DOHH2 (cell line): ENCODE measurements at regions not wholly inside any gene's neighbourhood (a gene's known extent, or its start where the extent isn't known, plus 50 kb on each side); places are given as distances from the start of the nearest gene placed in this dataset.

Experiments
- EZH2phosphoT487 ChIP-seq: fragments of 200-600 bp; sonication (generic); IDR thresholded peaks from 2 replicates; pipeline ENCODE4 v1.6.1; 2017; ENCODE audit warnings: borderline replicate concordance, mild to moderate bottlenecking, antibody characterized with exemption, low read length, moderate library complexity, mixed read lengths
- TF ChIP-seq, protein P1 (sequence below): fragments of 200-600 bp; sonication (generic); IDR thresholded peaks from one replicate; pipeline ENCODE4 v1.5.1; 2014; ENCODE audit warnings: antibody characterized with exemption, mild to moderate bottlenecking, low read depth, low read length; ENCODE audit not compliant: poor library complexity, severe bottlenecking

DNA sequence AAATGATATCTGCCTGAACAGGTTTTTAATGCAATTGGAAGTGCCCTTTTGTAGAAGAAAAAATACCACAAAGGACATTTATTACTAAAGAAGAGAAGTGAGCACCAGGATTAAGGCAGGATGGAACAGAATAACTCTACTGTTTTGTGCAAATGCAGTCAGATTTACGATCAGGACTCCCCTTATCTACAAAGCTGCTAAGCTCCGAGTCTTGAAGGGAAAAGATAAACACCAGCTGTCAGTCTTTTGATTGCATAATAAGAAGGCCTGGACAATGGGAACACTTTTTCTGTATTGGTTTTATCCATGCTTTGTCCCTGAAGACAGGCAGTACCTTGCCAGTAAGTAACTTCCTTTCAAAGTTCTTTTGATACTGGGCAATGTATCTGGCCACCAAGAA, 797.9 kb upstream of the SLC35B3 start:
- TF ChIP-seq, protein P1, sequence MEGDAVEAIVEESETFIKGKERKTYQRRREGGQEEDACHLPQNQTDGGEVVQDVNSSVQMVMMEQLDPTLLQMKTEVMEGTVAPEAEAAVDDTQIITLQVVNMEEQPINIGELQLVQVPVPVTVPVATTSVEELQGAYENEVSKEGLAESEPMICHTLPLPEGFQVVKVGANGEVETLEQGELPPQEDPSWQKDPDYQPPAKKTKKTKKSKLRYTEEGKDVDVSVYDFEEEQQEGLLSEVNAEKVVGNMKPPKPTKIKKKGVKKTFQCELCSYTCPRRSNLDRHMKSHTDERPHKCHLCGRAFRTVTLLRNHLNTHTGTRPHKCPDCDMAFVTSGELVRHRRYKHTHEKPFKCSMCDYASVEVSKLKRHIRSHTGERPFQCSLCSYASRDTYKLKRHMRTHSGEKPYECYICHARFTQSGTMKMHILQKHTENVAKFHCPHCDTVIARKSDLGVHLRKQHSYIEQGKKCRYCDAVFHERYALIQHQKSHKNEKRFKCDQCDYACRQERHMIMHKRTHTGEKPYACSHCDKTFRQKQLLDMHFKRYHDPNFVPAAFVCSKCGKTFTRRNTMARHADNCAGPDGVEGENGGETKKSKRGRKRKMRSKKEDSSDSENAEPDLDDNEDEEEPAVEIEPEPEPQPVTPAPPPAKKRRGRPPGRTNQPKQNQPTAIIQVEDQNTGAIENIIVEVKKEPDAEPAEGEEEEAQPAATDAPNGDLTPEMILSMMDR = no peak
- TF ChIP-seq EZH2phosphoT487 = no peak
